Astrocyte (in vitro differentiated cells and primary cell): ENCODE measurements at regions not wholly inside any gene's neighbourhood (a gene's known extent, or its start where the extent isn't known, plus 50 kb on each side); places are given as distances from the start of the nearest gene placed in this dataset.
A peak's percentile ranks its signal among the peaks of the same experiment; 100 is the strongest.
"Not testable (repeated sequence)": the region's sequence is repeated elsewhere in the genome, so short reads cannot be mapped to it uniquely, and the experiment has no call there.

Source experiments
- DNase-seq: peaks from one replicate; pipeline ENCODE4 v3.0.0-alpha.2; 2010; ENCODE audit warnings: low read depth
- FAIRE-seq: peaks from 2 replicates; lab custom pipeline; 2011; peaks lifted over from hg19 to GRCh38; lab: Jason Lieb, UNC
- H2AFZ ChIP-seq: 2 replicates; pipeline ENCODE4 v1.6.0; 2012; ENCODE audit warnings: low read depth, low read length, inconsistent platforms
- H3K27ac ChIP-seq: 2 replicates; pipeline ENCODE4 v1.5.1; 2011; ENCODE audit warnings: low read depth, low read length, inconsistent platforms
- H3K27me3 ChIP-seq: 2 replicates; pipeline ENCODE4 v1.6.0; 2011; ENCODE audit warnings: low read length, inconsistent platforms; ENCODE audit not compliant: insufficient read depth
- H3K36me3 ChIP-seq: 2 replicates; pipeline ENCODE4 v1.5.1; 2011; ENCODE audit warnings: low read length, inconsistent platforms; ENCODE audit not compliant: insufficient read depth
- H3K4me1 ChIP-seq: 2 replicates; pipeline ENCODE4 v1.5.1; 2011; ENCODE audit warnings: low read length, inconsistent platforms; ENCODE audit not compliant: insufficient read depth
- H3K4me2 ChIP-seq: 2 replicates; pipeline ENCODE4 v1.6.0; 2012; ENCODE audit warnings: low read length, inconsistent platforms
- H3K4me3 ChIP-seq: 2 replicates; pipeline ENCODE4 v1.5.1; 2011; ENCODE audit warnings: low read depth, mild to moderate bottlenecking, low read length, inconsistent platforms; ENCODE audit not compliant: insufficient read depth
- H3K79me2 ChIP-seq: 2 replicates; pipeline ENCODE4 v1.6.0; 2012; ENCODE audit warnings: mild to moderate bottlenecking, low read length, inconsistent platforms; ENCODE audit not compliant: insufficient read depth
- H3K9ac ChIP-seq: 2 replicates; pipeline ENCODE4 v1.6.0; 2012; ENCODE audit warnings: mild to moderate bottlenecking, low read length, inconsistent platforms
- H3K9me3 ChIP-seq: 2 replicates; pipeline ENCODE4 v1.5.1; 2012; ENCODE audit warnings: low read depth, mild to moderate bottlenecking, low read length, inconsistent platforms; ENCODE audit not compliant: insufficient read depth
- H4K20me1 ChIP-seq: 2 replicates; pipeline ENCODE4 v1.6.0; 2012; ENCODE audit warnings: low read length, inconsistent platforms; ENCODE audit not compliant: insufficient read depth
- H3K27ac Mint-ChIP-seq: one replicate; pipeline ENCODE4 v1.8.0; 2021; ENCODE audit warnings: mild to moderate bottlenecking, mixed read lengths; ENCODE audit not compliant: unreplicated experiment
- H3K27me3 Mint-ChIP-seq: one replicate; pipeline ENCODE4 v1.8.0; 2021; ENCODE audit warnings: low read depth, mixed read lengths; ENCODE audit not compliant: unreplicated experiment
- H3K36me3 Mint-ChIP-seq: one replicate; pipeline ENCODE4 v1.8.0; 2021; ENCODE audit warnings: low read depth, mixed read lengths; ENCODE audit not compliant: unreplicated experiment
- H3K4me1 Mint-ChIP-seq: one replicate; pipeline ENCODE4 v1.8.0; 2021; ENCODE audit warnings: low read depth, mixed read lengths; ENCODE audit not compliant: unreplicated experiment
- H3K4me3 Mint-ChIP-seq: one replicate; pipeline ENCODE4 v1.8.0; 2021; ENCODE audit warnings: mild to moderate bottlenecking, moderate library complexity, mixed read lengths; ENCODE audit not compliant: unreplicated experiment
- H3K9me3 Mint-ChIP-seq: one replicate; pipeline ENCODE4 v1.8.0; 2021; ENCODE audit warnings: mild to moderate bottlenecking, mixed read lengths; ENCODE audit not compliant: unreplicated experiment

DNA sequence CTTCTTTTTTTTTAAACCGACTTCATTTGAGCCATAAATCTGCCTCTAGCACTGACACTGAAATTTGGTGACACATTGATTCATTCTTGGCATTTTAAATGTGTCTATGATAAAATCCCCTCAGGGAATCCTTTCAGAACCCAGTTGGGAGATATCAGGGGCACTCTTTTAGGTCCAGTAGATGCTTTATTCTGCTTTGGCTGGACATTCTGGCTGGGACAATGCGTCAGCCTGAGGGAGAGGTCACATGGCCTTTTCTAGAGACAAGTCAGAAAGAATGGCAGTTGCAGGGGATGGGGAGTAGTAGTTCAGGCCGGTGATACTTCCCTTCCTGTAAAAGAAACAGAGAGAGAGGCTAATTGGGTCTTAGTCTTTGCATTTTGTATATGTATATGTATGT is 63.1 kb downstream of the TRIM43 start:
- not testable (repeated sequence) for H3K9me3 ChIP-seq, H3K36me3 ChIP-seq, H3K4me3 Mint-ChIP-seq, H3K4me3 ChIP-seq, H3K4me1 Mint-ChIP-seq, DNase-seq, H3K4me1 ChIP-seq, FAIRE-seq, H3K4me2 ChIP-seq, H3K36me3 Mint-ChIP-seq, H4K20me1 ChIP-seq, H3K27me3 ChIP-seq, H3K27ac ChIP-seq, H3K27ac Mint-ChIP-seq, H3K9ac ChIP-seq, H3K79me2 ChIP-seq, H2AFZ ChIP-seq, H3K9me3 Mint-ChIP-seq
- peaks cover 10% of the 10 kb centered on the region for H3K27me3 Mint-ChIP-seq

DNA sequence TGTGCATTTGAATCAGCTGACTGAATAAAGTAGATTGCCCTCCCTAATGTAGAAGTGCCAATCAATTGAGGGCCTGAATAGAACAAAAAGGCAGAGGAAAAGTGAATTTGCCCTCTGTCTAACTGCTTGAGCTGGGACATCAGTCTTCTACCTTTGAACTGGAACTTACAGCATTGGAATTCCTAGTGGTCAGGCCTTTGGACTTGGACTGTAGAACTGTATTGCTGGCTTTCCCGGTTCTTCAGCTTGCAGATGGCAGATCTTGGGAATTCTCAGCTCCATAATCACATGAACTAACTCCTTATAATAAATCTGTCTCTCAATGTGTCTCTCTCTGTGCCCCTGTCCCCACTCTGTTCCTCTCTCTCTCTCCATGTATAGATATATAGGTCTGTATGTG is 64.8 kb downstream of the TRIM43 start:
- FAIRE-seq, H3K4me3 Mint-ChIP-seq, H3K36me3 Mint-ChIP-seq, H3K4me2 ChIP-seq, H3K9me3 ChIP-seq, H3K36me3 ChIP-seq, H2AFZ ChIP-seq, DNase-seq, H3K4me1 ChIP-seq, H4K20me1 ChIP-seq, H3K27ac ChIP-seq, H3K79me2 ChIP-seq, H3K4me1 Mint-ChIP-seq, H3K27me3 ChIP-seq, H3K9me3 Mint-ChIP-seq, H3K4me3 ChIP-seq, H3K9ac ChIP-seq, H3K27ac Mint-ChIP-seq: not testable (repeated sequence)
- peaks cover 13% of the 10 kb centered on the region for H3K27me3 Mint-ChIP-seq

DNA sequence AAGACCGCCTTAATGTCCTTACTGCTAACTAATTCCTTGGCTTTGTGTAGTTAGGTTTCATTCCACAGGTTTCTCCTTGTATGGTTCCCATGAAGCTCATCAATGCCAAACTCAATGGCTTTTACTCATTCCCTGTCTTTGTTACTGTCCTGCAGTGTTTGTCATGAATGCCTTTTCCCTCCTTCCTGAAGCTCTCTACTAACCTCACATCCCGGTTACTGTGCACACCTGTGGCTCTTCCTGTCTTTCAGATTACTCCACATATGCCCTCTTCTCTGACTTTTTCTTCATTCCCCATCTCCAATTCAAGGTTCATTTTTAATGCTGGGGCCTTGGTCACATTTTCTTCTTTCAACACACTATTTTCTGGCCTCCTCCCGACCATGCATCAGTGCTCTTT is 66.1 kb downstream of the TRIM43 start:
- not testable (repeated sequence) for FAIRE-seq, H3K79me2 ChIP-seq, H3K27ac Mint-ChIP-seq, H3K27me3 ChIP-seq, H3K4me3 Mint-ChIP-seq, H3K9me3 ChIP-seq, H3K36me3 Mint-ChIP-seq, H4K20me1 ChIP-seq, H3K9ac ChIP-seq, DNase-seq, H3K4me1 Mint-ChIP-seq, H3K36me3 ChIP-seq, H3K4me3 ChIP-seq, H3K4me2 ChIP-seq, H3K4me1 ChIP-seq, H3K27ac ChIP-seq, H2AFZ ChIP-seq, H3K9me3 Mint-ChIP-seq
- H3K27me3 Mint-ChIP-seq: peaks cover 18% of the 10 kb centered on the region

DNA sequence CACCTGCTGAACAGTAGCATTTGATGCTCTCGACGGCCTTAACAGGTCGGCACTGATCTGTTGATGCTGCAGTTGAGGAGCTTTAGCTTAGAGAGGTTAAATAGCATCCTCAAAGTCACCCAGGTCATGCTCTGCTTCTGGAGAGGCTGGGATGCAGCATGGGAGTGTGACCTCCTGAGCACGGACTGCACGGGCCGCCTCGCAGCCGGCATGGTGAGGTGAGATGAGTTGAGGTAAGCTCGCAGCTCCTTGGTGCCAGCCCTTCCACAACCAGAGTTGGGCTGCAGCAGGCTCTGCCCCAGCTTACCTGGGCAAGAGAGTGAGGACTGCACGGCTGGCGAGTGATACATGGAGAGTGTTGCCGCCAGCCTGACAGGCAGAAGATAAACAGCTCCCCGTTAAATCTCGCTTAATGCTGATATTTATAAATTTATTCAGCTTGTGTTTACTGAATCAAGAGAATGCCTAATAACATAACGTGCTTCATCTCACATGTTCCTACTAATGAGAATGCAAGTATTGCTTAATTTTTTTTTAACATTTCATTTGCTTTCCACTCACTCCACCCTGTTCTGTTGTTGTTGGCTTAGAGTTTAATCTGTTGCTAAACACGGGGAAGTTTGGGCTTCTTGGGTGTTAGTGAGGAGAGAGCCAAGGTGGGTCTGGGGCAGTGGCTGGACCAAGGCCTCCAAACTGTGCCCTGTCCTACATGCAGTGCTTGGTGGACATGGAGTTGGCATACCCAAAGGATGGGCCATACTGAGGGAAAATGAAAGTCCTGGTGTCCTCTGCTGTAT is 69.2 kb downstream of the TRIM43 start:
- not testable (repeated sequence) for H3K9me3 Mint-ChIP-seq, H3K79me2 ChIP-seq, FAIRE-seq, H3K9me3 ChIP-seq, H2AFZ ChIP-seq, DNase-seq, H3K4me2 ChIP-seq, H3K4me3 ChIP-seq, H3K36me3 ChIP-seq, H3K36me3 Mint-ChIP-seq, H3K4me1 Mint-ChIP-seq, H4K20me1 ChIP-seq, H3K9ac ChIP-seq, H3K27ac ChIP-seq, H3K4me3 Mint-ChIP-seq, H3K27me3 ChIP-seq, H3K4me1 ChIP-seq, H3K27ac Mint-ChIP-seq
- H3K27me3 Mint-ChIP-seq: peaks cover 38% of the 10 kb centered on the region

DNA sequence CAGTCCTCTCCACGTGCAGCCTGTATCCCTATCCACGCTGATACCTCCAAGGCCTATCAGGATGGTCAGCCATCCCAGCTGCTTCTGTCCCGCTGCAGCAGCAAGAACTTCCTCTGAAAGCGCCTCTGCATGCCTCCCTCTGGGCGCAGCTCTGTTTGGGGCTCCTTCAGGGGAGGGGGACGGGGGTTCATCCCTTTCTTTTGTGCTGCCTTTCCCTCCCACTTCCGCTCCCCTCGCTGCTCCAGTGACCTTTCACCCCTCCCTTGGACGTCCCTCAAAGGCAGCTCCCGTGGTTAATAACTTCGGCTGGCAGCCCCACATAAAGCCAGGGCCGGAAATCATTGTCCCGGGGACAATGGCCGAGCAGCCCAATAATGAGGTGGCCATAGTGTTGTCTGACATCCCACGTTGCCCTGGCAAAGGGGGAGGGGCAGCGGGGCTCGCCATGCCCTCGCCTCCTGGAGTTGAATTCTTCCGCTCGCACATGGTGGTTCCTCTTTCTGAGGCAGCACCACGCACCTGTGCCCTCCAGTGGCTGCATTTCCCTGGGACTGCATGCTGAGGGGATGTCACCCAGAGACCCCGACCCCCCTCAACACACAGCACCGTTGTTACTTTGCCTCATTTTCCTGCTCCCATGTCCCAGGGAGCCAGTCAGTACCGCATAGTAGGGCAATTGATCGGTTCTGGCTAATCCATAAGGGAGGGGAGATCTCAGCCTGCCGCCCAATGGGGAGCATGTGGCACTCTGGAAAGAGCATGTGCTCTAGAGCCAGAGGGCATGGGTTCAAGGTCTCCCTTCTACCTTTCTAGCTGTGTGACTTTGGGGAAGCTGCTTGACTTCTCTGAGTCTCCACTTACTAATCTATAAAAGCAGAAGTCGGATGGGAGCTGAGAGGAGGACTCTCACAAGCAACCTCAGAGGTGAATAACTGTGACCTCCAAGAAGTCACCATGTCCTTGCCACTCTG is 72.0 kb downstream of the TRIM43 start:
- DNase-seq, H3K27me3 ChIP-seq, H3K4me1 Mint-ChIP-seq, H3K9me3 Mint-ChIP-seq, H3K4me3 ChIP-seq, H3K36me3 Mint-ChIP-seq, H3K4me1 ChIP-seq, H3K27ac Mint-ChIP-seq, H3K36me3 ChIP-seq, H3K9ac ChIP-seq, FAIRE-seq, H3K27ac ChIP-seq, H3K4me3 Mint-ChIP-seq, H4K20me1 ChIP-seq, H3K79me2 ChIP-seq, H3K9me3 ChIP-seq: not testable (repeated sequence)
- Histone ChIP-seq H2AFZ (peak overlapping the region; percentile 26), H3K4me2 (peak overlapping the region; percentile 15)
- H3K27me3 Mint-ChIP-seq: peaks cover 58% of the 10 kb centered on the region
